ENCODE measurements at regions not wholly inside any gene's neighbourhood (a gene's known extent, or its start where the extent isn't known, plus 50 kb on each side); places are given as distances from the start of the nearest gene placed in this dataset.

- in situ Hi-C loops (cut with MboI; ENCODE audit: low sequenced_read_pairs, unreplicated experiment) = no loop called here
- DNase-seq (ENCODE audit: low spot score) = no peak
- TF ChIP-seq CTCF (IDR thresholded peaks at IDR 0.05; ENCODE audit: borderline replicate concordance, control extremely low read depth, extremely low read depth, insufficient read depth, missing control alignments) = no peak
Measured at GRCh38 chr4:106473515-106473914, 104.9 kb upstream of the GIMD1 start.

DNA sequence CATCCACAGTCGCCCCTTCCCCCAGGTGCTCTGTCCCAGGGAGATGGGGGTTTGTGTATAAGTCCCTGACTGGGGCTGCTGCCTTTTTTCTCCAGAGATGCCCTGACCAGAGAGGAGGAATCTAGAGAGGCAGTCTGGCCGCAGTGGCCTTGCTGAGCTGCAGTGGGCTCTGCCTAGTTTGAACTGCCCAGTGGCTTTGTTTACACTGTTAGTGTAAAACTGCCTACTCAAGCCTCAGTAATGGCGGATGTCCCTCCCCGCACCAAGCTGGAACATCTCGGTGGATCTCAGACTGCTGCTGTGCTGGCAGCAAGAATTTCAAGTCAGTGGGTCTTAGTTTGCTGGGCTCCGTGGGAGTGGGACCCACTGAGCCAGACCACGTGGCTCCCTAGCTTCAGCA lies 102.6 kb upstream of the GIMD1 start:
- in situ Hi-C loops (cut with MboI; ENCODE audit: low sequenced_read_pairs, unreplicated experiment) = no loop called here

DNA sequence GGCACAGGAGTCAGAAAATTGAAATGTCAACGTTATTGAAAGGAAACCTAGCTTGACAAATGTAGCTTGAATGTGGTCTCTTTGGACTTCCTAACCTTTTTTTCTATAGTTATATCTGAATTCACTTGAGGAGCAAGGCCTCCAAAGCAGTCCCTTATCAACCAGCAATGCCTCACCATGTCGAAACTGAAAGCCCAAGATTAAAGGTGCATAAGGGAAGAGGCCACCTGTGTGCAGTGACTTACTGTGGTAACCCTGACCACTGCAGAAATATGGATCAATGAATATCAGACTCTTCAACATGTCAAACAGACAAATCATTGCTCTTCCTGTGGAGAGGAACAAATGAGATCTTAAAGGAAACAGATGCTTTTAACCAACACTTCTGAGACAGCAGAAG lies 95.0 kb upstream of the GIMD1 start:
- in situ Hi-C loops (cut with MboI; ENCODE audit: low sequenced_read_pairs, unreplicated experiment) = no loop called here
- no peak for DNase-seq (ENCODE audit: low spot score)
- TF ChIP-seq CTCF (IDR thresholded peaks at IDR 0.05; ENCODE audit: borderline replicate concordance, control extremely low read depth, extremely low read depth, insufficient read depth, missing control alignments) = no peak

More for the DNA sequence above, 102.6 kb upstream of the GIMD1 start:
- no peak for DNase-seq (ENCODE audit: low spot score)
- no peak for TF ChIP-seq CTCF (IDR thresholded peaks at IDR 0.05; ENCODE audit: borderline replicate concordance, control extremely low read depth, extremely low read depth, insufficient read depth, missing control alignments)

- no peak for TF ChIP-seq CTCF (IDR thresholded peaks at IDR 0.05; ENCODE audit: borderline replicate concordance, control extremely low read depth, extremely low read depth, insufficient read depth, missing control alignments)
- in situ Hi-C loops (cut with MboI; ENCODE audit: low sequenced_read_pairs, unreplicated experiment) = no loop called here
- DNase-seq (ENCODE audit: low spot score) = no peak
Measured at GRCh38 chr4:106454581-106454980, 86.0 kb upstream of the GIMD1 start.

DNA sequence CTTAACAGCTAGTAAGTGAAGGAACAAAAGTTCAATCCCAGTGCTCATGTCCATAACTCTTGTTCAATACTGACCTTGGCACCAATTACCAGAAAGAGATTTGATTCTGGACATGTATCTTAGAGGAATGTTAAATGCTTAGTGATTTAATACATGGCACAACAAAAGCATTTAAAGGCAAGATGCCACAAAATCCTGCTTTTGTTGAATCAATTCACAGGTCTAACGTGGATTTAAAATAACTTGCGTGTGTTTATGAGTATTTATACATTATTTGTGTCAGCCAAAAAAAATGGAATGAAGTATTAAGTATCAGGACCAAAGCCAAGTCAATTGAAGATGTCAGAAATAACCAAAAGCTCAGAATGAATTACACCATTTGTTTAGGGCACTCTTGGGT lies 85.4 kb upstream of the GIMD1 start:
- no peak for DNase-seq (ENCODE audit: low spot score)
- in situ Hi-C loops (cut with MboI; ENCODE audit: low sequenced_read_pairs, unreplicated experiment) = no loop called here
- TF ChIP-seq CTCF (IDR thresholded peaks at IDR 0.05; ENCODE audit: borderline replicate concordance, control extremely low read depth, extremely low read depth, insufficient read depth, missing control alignments) = no peak

- in situ Hi-C loops (cut with MboI; ENCODE audit: low sequenced_read_pairs, unreplicated experiment) = no loop called here
- TF ChIP-seq CTCF (IDR thresholded peaks at IDR 0.05; ENCODE audit: borderline replicate concordance, control extremely low read depth, extremely low read depth, insufficient read depth, missing control alignments) = no peak
- DNase-seq (ENCODE audit: low spot score) = no peak
Measured at GRCh38 chr4:106451091-106451490, 82.5 kb upstream of the GIMD1 start.

- TF ChIP-seq CTCF (IDR thresholded peaks at IDR 0.05; ENCODE audit: borderline replicate concordance, control extremely low read depth, extremely low read depth, insufficient read depth, missing control alignments) = no peak
- DNase-seq (ENCODE audit: low spot score) = no peak
- in situ Hi-C loops (cut with MboI; ENCODE audit: low sequenced_read_pairs, unreplicated experiment) = no loop called here
Measured at GRCh38 chr4:106450249-106450648, 81.7 kb upstream of the GIMD1 start.

Measured in GM13976 (cell line).